BJ (cell line): ENCODE measurements at regions not wholly inside any gene's neighbourhood (a gene's known extent, or its start where the extent isn't known, plus 50 kb on each side); places are given as distances from the start of the nearest gene placed in this dataset.

Experiments
- CTCF ChIA-PET: fragments of 350-600 bp; formaldehyde crosslinking; extraction: SDS; loops from one replicate; lab custom pipeline; 2021; ENCODE audit warnings: antibody characterized with exemption, inconsistent platforms; lab: Yijun Ruan, JAX
- POLR2A ChIA-PET: fragments of 300-600 bp; sonication (Branson Sonifier 250); formaldehyde crosslinking; extraction: SDS; loops from one replicate; lab custom pipeline; 2021; ENCODE audit warnings: antibody characterized with exemption; lab: Charles Lee
- DNase-seq: peaks from one replicate; pipeline ENCODE4 v3.0.0-alpha.2; 2011; ENCODE audit warnings: low read depth
- H3K27me3 ChIP-seq: 2 replicates; pipeline ENCODE4 v1.6.0; 2011; ENCODE audit warnings: low read length; ENCODE audit not compliant: control insufficient read depth, insufficient read depth
- H3K36me3 ChIP-seq: 2 replicates; pipeline ENCODE4 v1.5.1; 2011; ENCODE audit warnings: low read length; ENCODE audit not compliant: control insufficient read depth, insufficient read depth
- H3K4me3 ChIP-seq: 2 replicates; pipeline ENCODE4 v1.5.1; 2011; ENCODE audit warnings: low read depth, mild to moderate bottlenecking, control low read depth, low read length
- TF ChIP-seq, protein P1 (sequence below): IDR thresholded peaks from 2 replicates; pipeline ENCODE4 v1.5.1; 2011; ENCODE audit warnings: low read depth, mild to moderate bottlenecking, control low read depth, inconsistent platforms, low read length, moderate library complexity; ENCODE audit not compliant: insufficient read depth

DNA sequence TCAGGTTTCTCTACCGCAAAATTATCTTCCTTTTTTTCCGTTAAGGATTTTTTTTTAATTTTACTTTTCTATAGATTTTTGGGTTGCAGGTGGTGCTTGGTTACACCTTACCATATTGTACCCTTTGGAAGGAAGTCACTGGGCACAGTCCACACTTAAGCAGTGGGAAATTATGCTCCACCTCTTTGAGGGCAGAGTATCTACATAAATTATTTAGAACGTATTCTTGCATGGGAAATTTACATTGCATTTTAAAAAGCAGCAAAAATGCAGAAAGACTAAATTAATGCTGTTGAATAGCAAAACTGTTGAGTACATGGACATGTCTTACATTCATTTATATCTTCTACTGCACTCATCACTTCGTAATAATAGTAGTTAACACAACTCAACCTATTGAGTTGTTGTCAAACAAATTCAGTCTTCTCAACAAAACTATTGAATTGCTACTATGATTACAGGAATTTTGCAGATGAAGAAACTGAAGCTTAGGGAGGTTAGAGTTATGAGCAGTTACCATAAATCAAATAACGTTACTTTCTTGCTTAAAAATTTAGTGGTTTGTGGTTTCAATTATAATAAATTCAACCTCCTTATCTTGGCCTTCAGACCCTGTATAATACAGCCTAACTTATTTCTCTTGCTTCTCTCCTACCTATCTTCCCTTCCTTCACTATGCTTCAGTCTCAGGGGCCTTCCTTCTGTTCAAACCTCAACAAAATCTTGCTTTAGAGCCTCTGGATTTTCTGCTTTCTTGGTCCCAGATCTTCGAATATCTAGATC lies 97.4 kb upstream of the ARHGAP20 start:
- DNase-seq, result no peak
- CTCF ChIA-PET, result no interaction called here
- TF ChIP-seq, protein P1, sequence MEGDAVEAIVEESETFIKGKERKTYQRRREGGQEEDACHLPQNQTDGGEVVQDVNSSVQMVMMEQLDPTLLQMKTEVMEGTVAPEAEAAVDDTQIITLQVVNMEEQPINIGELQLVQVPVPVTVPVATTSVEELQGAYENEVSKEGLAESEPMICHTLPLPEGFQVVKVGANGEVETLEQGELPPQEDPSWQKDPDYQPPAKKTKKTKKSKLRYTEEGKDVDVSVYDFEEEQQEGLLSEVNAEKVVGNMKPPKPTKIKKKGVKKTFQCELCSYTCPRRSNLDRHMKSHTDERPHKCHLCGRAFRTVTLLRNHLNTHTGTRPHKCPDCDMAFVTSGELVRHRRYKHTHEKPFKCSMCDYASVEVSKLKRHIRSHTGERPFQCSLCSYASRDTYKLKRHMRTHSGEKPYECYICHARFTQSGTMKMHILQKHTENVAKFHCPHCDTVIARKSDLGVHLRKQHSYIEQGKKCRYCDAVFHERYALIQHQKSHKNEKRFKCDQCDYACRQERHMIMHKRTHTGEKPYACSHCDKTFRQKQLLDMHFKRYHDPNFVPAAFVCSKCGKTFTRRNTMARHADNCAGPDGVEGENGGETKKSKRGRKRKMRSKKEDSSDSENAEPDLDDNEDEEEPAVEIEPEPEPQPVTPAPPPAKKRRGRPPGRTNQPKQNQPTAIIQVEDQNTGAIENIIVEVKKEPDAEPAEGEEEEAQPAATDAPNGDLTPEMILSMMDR, result no peak
- Histone ChIP-seq H3K4me3 (no peak overlapping the region), H3K27me3 (no peaks in the 10 kb centered on the region), H3K36me3 (no peaks in the 10 kb centered on the region)
- POLR2A ChIA-PET, result no interaction called here

DNA sequence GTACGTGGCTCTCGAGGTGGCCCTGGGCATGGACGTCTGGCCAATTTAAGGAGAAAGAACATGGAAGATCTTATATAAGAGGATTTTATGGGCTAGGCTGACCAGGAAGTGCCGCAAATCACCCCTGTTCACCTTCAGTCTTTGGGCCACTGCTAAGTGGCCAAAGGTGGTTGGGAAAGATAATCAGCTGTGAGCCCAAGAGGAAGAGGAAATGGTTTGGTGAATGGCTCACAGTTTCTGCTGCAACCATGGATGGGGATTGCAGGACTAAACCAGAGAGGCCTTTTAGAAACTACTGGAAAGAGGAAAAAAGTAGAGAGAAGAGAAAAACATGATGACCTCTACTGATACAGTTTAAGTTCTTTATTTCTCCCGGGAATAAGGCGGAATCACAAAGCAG lies 96.0 kb upstream of the ARHGAP20 start:
- TF ChIP-seq, protein P1, result no peak
- Histone ChIP-seq H3K4me3 (no peak overlapping the region), H3K27me3 (no peaks in the 10 kb centered on the region), H3K36me3 (no peaks in the 10 kb centered on the region)
- ChIA-PET POLR2A (no interaction called here), CTCF (no interaction called here)
- DNase-seq, result no peak

DNA sequence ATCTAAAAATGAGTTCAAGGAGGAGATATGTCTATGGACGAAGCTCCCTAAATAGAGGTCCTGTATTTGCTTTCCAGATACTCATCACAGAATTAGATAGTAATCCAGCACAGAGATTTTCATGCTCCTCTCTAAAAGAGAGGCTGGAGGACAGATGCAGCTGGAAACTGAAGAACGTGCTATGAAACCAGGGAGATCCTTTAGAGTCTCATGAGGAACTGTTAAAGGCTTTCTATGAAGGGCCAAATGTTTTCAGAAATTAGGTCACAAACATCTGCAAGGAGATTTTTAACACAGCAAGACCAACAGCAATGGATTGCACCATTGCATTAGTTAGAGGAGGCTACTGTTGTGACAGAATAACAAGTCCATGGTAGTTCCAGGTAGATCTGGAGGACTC lies 95.6 kb upstream of the ARHGAP20 start:
- Histone ChIP-seq H3K36me3 (no peaks in the 10 kb centered on the region), H3K27me3 (no peaks in the 10 kb centered on the region), H3K4me3 (no peak overlapping the region)
- TF ChIP-seq, protein P1, result no peak
- CTCF ChIA-PET, result no interaction called here
- POLR2A ChIA-PET, result no interaction called here
- no peak for DNase-seq

DNA sequence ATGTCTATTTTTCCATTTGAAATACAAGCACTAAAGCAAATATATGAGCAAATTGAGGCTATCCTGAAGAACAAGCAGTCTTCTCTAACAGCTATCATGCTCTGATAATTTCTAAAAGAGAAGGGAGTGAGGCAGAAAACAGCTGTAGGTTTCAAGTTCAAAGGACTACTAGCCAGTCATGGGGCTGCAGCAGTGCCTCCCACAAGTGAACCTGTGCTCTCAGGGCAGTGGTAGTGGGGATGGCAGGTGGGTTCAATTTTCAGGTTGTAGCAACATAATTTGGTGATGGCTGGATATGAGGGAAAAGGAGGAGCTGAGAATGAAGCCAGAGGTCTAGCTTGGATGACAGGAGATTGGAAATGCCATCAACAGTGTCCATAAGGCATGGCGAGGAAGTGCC lies 93.5 kb upstream of the ARHGAP20 start:
- no peak for DNase-seq
- no peaks in the 10 kb centered on the region for H3K27me3 ChIP-seq
- POLR2A ChIA-PET, result no interaction called here
- CTCF ChIA-PET, result interaction anchor here (0.8 kb wide), 1 partner anchor 30 kb away, joined by 3 read pairs; no protein-coding TSS in a partner anchor
- TF ChIP-seq, protein P1, result no peak
- H3K4me3 ChIP-seq, result no peak overlapping the region
- no peaks in the 10 kb centered on the region for H3K36me3 ChIP-seq

DNA sequence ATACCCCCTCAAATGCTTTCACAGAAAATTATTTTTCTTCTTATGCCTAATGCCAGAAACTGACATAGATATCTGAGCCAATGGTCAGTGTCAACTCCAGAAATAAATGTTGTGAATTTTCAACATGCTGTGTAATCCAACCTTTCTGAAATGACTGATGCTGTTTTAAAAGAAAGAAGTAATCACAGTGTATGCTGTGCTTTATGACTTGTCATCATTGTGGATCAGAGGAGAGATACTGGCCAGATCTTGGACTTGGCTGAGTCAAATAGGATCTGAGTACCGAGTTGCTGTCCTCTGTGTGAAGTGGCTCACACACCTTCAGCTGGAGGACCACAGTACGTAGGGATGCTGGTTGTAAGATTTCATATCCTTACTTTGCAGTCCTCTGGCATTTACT lies 89.9 kb upstream of the ARHGAP20 start:
- TF ChIP-seq, protein P1, result no peak
- ChIA-PET CTCF (no interaction called here), POLR2A (no interaction called here)
- Histone ChIP-seq H3K4me3 (no peak overlapping the region), H3K27me3 (no peaks in the 10 kb centered on the region), H3K36me3 (no peaks in the 10 kb centered on the region)
- DNase-seq, result no peak
